ELR (cell line): ENCODE measurements at regions not wholly inside any gene's neighbourhood (a gene's known extent, or its start where the extent isn't known, plus 50 kb on each side); places are given as distances from the start of the nearest gene placed in this dataset.
A peak's percentile ranks its signal among the peaks of the same experiment; 100 is the strongest.
"Not testable (repeated sequence)": the region's sequence is repeated elsewhere in the genome, so short reads cannot be mapped to it uniquely, and the experiment has no call there.

ENCODE experiments used
- DNase-seq: peaks from one replicate; pipeline ENCODE4 v3.0.0-alpha.2; 2015; ENCODE audit warnings: low read depth

GRCh38 chr6:144476286-144476685, 191.2 kb downstream of the UTRN start:
- no peak for DNase-seq

- no peak for DNase-seq
Observed at GRCh38 chr6:144477396-144477795, 192.3 kb downstream of the UTRN start.

- DNase-seq, result no peak
Observed at GRCh38 chr6:144477856-144478255, 192.7 kb downstream of the UTRN start.

- no peak for DNase-seq
Observed at GRCh38 chr6:144478483-144478882, 193.3 kb downstream of the UTRN start.

GRCh38 chr6:144479991-144480390, 194.9 kb downstream of the UTRN start:
- no peak for DNase-seq

GRCh38 chr6:144480473-144480872, 195.3 kb downstream of the UTRN start:
- DNase-seq, result no peak

- DNase-seq, result peak; percentile 12
Observed at GRCh38 chr6:144481527-144481926, 196.4 kb downstream of the UTRN start.

GRCh38 chr6:144482142-144482541, 197.0 kb downstream of the UTRN start:
- peak; percentile 86 for DNase-seq

GRCh38 chr6:144485531-144485930, 200.4 kb downstream of the UTRN start:
- no peak for DNase-seq

- DNase-seq, result no peak
Observed at GRCh38 chr6:144488590-144488989, 203.5 kb downstream of the UTRN start.

GRCh38 chr6:144493035-144493910, 208.1 kb downstream of the UTRN start:
- DNase-seq, result peak; percentile 22

- not testable (repeated sequence) for DNase-seq
Observed at GRCh38 chr6:144495076-144495475, 209.9 kb downstream of the UTRN start.

GRCh38 chr6:144497650-144498049, 212.5 kb downstream of the UTRN start:
- no peak for DNase-seq

- DNase-seq, result no peak
Observed at GRCh38 chr6:144500892-144501291, 215.8 kb downstream of the UTRN start.

- DNase-seq, result not testable (repeated sequence)
Observed at GRCh38 chr6:144505214-144505613, 220.1 kb downstream of the UTRN start.

GRCh38 chr6:144506051-144506450, 220.9 kb downstream of the UTRN start:
- not testable (repeated sequence) for DNase-seq

- not testable (repeated sequence) for DNase-seq
Observed at GRCh38 chr6:144507772-144508312, 222.7 kb downstream of the UTRN start.

- DNase-seq, result no peak
Observed at GRCh38 chr6:144510859-144511258, 225.7 kb downstream of the UTRN start.

- no peak for DNase-seq
Observed at GRCh38 chr6:144515761-144516160, 230.6 kb downstream of the UTRN start.

- no peak for DNase-seq
Observed at GRCh38 chr6:144519426-144519825, 234.3 kb downstream of the UTRN start.

- DNase-seq, result peak; percentile 8
Observed at GRCh38 chr6:144528743-144529425, 243.7 kb downstream of the UTRN start.

- no peak for DNase-seq
Observed at GRCh38 chr6:144530118-144530517, 245.0 kb downstream of the UTRN start.

GRCh38 chr6:144532238-144532637, 247.1 kb downstream of the UTRN start:
- DNase-seq, result not testable (repeated sequence)
